Left ventricle myocardium superior (tissue), 1 donor: ENCODE measurements at regions not wholly inside any gene's neighbourhood (a gene's known extent, or its start where the extent isn't known, plus 50 kb on each side); places are given as distances from the start of the nearest gene placed in this dataset.
"Not testable (repeated sequence)": the region's sequence is repeated elsewhere in the genome, so short reads cannot be mapped to it uniquely, and the experiment has no call there.

Experiments
- ATAC-seq: fragments of 200-7000 bp; cut with Tn5 transposase; one replicate; pipeline ENCODE4 v1.9.1; 2020; ENCODE audit warnings: mild to moderate bottlenecking, moderate library complexity
- DNase-seq: peaks from one replicate; pipeline ENCODE4 v3.0.0-alpha.2; 2020
- intact Hi-C: fragments of 100-400 bp; cut with micrococcal nuclease; formaldehyde crosslinking; loops from one replicate; pipeline ENCODE4 v1.11.0; 2022
- donor health status: DM: no; HTN: yes; CAD: no; lungs with severe emphysema.

GRCh38 chr6:26780563-26780962, 121.0 kb upstream of the ZNF322 start:
- intact Hi-C loops: not testable (repeated sequence)

GRCh38 chr6:26795474-26796307, 136.1 kb upstream of the ZNF322 start:
- intact Hi-C loops, DNase-seq, ATAC-seq: not testable (repeated sequence)

More at GRCh38 chr6:26780563-26780962, 121.0 kb upstream of the ZNF322 start:
- DNase-seq, ATAC-seq: not testable (repeated sequence)

DNA sequence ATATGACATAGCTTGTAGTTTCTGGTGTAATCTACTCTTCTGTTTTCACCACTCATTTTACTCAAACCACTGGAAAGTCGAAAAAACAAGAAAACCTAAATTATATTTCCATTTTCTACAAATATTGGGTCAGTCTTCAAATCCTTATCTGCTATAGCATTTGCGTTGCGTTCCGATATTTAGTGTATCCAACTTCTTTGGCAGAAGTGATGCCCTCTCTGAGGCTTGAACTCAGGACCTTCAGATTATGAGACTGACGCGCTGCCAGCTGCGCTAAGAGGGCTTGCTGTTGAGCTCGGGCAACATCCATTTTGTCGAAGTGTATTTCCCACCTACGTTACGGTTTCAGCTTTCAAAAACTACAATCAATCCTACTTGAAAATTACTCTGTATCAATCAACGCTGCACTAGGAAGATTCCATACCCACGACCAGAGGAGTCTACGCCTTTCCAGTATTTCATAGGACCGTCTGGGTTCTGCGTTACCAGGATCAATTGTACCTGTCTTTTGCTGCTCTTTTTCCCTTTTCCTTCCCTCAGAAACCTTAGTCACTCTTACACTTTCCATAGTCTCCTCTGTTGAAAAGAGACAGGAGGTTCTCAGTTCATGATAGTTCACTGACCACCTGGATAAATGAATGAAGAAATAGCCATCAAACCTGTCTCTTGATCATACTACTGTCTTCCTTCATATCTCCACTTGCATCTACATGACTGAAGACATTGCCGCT, 140.5 kb upstream of the ZNF322 start:
- DNase-seq, intact Hi-C loops, ATAC-seq: not testable (repeated sequence)

DNA sequence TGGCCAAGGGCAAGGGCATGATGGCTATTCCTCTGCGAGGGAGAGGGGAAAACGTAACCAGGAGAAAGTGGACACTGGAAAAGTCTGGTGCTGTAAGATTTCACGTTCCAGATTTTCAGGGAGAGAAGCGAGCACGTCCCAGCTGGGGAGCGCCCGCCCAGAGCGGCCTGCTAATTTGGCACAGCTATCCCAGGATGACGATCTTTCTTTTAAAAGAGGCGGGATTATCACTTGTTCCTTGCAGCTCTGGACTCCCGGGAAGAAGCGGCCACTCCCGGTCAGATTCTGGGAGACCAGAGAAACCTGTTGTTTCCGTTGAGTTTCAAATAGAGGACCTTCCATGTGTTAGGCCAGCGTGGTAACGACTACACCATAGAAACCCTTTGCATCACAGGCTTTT, 144.2 kb upstream of the ZNF322 start:
- ATAC-seq, intact Hi-C loops, DNase-seq: not testable (repeated sequence)

DNA sequence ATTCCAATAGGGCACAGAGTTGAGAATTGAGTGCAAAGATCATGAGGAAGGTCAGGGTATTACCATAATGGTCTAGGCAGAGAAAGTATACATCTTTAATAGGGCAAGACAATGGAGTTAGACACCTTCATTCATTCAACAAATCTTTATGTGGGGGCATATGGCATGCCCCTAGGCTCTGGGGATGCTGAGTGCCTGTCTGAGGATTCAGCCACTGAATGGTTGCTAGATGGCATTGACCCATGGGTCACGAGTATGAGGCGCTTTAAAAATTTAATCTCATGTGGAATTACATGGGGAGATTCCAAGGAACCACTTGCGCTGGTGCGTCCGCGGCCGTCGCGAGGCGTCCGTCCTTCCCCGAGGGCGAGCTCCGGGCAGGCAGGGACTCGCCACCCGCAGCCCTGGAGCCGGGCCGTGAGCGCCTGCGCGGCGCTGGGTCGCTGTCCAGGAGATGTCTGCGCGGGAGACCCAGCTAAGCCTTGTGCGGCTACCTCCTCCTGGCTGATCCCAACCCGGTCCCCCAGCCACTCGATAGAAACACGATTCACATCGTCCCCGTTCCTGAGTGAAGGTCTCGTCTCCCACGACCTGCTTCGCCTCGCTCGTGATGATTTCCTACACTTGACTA, 152.1 kb upstream of the ZNF322 start:
- DNase-seq, intact Hi-C loops, ATAC-seq: not testable (repeated sequence)

DNA sequence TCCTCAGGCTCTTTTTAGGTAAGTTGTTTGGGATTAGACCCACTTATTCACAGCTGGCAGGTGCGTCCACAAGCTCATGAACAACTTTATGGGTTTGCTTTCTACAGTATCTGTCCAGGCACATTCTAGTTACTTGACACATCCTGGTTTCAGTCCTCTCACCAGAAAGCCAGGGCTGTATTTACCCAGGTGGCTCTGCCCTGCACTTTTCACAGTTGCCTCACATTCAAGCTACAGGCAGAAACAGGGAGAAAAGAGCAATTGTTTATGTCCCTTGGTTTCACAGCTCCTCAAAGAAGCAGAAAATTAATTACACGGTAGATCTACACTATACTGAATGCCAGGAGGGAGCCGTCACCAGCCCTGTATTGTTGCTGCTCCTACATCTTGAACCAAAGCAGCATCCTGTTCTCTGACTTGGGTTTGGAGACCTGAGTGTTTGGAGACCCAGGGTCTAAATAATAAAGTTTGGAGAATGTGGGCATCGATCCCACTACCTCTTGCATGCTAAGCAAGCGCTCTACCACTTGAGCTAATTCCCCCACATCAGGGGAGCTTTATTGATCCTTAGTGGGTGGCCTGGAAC, 159.2 kb upstream of the ZNF322 start:
- DNase-seq, intact Hi-C loops, ATAC-seq: not testable (repeated sequence)

DNA sequence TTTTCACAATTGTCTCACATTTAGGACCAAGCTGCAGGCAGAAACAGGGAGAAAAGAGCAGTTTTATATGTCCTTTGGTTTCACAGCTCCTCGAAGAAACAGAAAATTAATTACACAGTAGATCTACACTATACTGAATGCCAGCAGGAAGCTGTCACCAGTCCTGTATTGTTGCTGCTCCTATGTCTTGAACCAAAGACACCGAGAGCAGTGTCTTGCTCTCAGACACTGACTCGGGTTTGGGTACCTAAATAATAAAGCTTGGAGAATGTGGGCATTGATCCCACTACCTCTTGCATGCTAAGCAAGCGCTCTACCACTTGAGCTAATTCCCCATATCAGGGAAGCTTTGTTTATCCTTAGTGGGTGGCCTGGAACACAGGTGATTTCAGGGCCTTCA, 168.4 kb upstream of the ZNF322 start:
- DNase-seq: not testable (repeated sequence)

DNA sequence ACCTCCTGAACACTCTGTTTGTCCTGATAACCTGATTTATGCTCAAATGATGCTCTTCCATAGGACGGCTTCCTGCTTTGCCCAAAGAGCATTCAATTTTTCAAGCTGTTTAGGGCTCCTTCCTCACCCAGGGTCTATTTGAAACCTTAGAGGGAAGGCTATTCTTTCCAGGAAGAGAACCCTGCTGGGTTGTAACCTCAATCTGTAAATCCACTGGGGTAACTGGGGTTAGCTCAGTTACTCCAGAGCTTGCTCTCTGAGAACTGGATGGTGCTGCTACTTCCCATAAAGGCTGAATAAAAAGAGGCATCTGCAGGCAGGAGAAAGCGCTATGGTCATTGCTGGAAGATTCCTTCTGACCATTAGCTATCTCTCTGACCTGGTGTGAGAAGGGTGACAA, 169.9 kb upstream of the ZNF322 start:
- DNase-seq, ATAC-seq, intact Hi-C loops: not testable (repeated sequence)

More for the DNA sequence above, 168.4 kb upstream of the ZNF322 start:
- intact Hi-C loops, ATAC-seq: not testable (repeated sequence)

GRCh38 chr6:26830992-26831391, 171.4 kb upstream of the ZNF322 start:
- DNase-seq, intact Hi-C loops, ATAC-seq: not testable (repeated sequence)

DNA sequence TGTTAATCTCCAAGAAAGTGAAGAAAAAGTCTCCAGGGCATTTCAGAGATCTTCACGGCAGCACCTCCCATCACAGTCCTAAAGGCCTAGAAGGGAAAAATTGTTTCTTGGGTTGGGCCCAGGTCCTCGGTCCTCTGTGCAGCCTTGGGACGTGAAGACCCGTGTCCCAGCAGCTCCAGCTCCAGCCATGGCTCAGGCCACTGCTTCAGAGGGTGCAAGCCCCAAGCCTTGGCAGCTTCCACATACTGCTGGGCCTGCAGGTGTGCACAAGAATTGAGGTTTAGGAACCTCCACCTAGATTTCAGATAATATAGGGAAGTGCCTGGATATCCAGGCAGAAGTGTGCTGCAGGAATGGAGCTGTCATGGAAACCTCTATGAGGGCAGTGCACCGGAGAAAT, 176.2 kb upstream of the ZNF322 start:
- DNase-seq, intact Hi-C loops, ATAC-seq: not testable (repeated sequence)

DNA sequence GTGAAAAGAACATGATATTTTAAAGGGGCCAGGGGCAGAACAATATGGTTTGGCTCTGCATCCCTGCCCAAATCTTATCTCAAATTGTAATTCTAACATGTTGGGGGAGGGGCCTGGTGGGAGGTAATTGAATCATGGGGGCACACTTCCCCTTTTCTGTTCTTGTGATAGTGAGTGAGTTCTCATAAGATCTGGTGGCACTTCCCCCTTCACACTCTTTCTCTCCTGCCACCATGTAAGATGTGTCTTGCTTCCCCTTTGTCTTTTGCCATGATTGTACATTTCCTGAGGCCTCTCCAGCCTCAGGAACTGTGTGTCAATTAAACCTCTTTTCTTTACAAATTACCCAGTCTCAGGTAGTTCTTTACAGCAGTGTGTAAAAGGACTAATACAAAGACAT, 177.1 kb upstream of the ZNF322 start:
- ATAC-seq, DNase-seq, intact Hi-C loops: not testable (repeated sequence)

DNA sequence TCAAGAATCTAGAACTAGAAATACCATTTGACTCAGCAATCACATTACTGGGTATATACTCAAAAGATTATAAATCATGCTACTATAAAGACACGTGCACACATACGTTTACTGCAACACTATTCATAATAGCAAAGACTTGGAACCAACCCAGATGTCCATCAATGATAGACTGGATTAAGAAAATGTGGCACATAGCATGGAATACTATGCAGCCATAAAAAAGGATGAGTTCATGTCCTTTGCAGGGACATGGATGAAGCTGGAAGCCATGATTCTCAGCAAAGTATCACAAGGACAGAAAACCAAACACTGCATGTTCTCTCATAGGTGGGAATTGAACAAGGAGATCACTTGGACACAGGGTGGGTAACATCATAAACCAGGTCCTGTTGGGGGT, 185.3 kb upstream of the ZNF322 start:
- intact Hi-C loops, DNase-seq, ATAC-seq: not testable (repeated sequence)

DNA sequence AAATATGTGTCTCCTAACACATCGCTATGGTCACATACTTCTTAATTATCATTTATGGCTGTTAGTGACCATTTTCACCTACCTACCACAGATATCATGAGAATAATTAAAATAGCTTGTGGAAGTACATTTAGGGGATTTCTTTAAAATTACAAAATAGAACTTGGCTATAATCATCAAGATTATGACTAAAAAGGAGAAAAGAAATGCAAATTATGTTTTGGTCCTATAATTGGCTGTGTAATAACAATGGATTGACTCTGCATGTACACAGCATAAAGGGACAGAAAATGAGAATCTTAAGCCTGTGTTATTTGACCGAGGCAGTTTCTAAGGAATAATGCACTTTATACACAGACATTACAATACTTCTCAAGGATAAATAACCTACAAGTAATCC, 197.7 kb upstream of the ZNF322 start:
- DNase-seq, ATAC-seq, intact Hi-C loops: not testable (repeated sequence)

DNA sequence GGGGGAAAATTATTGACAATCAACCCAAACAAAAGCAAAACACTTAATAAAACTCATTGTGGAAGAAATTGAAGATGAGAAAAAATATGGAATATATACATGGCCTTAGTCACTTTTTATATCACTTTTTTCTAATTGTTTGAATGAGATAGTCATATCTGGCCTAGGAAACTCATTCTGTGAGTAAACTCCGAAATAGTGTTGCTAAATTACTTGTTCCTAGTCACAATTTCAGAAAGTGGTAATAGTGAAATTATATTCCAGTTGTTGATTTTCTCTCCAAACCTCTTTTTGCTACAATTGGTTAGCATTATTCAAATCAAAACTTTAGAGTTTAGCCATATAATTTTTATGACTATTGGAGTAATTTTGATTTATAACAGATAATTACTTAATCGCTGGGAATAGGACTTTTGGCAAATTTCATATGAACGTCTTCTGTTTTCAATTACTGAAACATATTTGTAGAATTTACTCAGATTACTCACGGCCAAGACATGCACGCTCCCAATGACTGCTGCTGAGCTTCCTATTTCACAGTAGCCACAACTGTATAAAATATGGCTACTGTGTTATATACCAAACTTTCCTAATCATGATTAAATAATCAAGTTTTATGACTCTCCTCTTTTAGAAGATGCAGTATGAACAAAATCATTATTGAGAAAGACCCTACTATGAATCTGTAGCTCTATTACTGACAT, 199.7 kb upstream of the ZNF322 start:
- ATAC-seq, intact Hi-C loops, DNase-seq: not testable (repeated sequence)

DNA sequence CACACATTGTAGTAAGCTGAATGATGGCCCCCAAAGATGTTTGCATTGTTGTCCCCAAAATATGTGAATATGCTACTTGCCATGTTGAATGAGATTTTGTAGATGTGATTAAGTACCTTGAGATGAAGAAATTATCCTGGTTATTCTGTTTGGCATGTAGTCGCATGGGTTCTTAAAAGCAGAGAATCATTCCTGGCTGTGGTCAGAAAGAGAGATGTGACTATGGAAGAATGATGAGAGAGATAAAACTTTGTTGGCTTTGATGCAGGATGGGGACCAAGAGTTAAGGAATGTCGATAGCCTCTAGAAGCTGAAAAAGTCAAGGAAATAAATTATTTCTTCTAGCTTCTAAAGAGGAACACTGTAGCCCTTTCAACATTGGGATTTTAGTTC, 200.2 kb upstream of the ZNF322 start:
- intact Hi-C loops, ATAC-seq, DNase-seq: not testable (repeated sequence)

DNA sequence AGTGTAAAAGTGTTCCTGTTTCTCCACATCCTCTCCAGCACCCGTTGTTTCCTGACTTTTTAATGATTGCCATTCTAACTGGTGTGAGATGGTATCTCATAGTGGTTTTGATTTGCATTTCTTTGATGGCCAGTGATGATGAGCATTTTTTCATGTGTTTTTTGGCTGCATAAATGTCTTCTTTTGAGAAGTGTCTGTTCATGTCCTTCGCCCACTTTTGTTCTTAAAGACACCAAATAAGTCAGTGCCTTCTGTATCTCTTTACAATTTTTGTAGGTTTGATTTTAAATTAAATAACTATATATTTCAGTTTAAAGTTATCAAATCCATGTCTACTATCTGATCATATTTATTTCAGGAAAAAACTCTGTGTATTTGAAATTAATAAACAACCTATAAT, 202.4 kb upstream of the ZNF322 start:
- intact Hi-C loops: not testable (repeated sequence)

GRCh38 chr6:26863641-26864040, 204.1 kb upstream of the ZNF322 start:
- not testable (repeated sequence) for ATAC-seq

More for the DNA sequence above, 202.4 kb upstream of the ZNF322 start:
- DNase-seq, ATAC-seq: not testable (repeated sequence)

DNA sequence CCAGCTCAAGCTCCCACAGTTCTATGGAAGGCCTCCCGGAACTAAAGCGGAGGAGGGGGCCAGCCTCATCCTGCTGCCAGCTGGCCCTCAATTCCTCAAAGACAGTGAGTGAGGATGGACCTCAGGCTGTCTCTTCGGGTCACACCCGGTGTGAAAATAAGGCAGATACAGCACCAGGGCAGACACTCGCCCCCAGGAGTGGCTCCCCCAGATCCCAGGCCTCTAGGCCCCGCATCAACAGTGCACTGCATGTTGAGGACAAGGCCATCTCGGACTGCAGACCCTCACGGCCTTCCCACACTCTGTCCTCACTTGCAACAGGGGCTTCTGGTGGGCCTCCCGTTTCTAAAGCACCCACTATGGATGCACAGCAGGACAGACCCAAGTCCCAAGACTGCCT, 239.2 kb upstream of the ZNF322 start:
- ATAC-seq, intact Hi-C loops, DNase-seq: not testable (repeated sequence)

More at GRCh38 chr6:26863641-26864040, 204.1 kb upstream of the ZNF322 start:
- intact Hi-C loops, DNase-seq: not testable (repeated sequence)
